ENCODE measurements at regions not wholly inside any gene's neighbourhood (a gene's known extent, or its start where the extent isn't known, plus 50 kb on each side); places are given as distances from the start of the nearest gene placed in this dataset.

- H3K27me3 Mint-ChIP-seq = no peaks in the 10 kb centered on the region
- H4K20me1 ChIP-seq (ENCODE audit: control insufficient read depth, insufficient read depth, low read length, poor library complexity, severe bottlenecking) = no peaks in the 10 kb centered on the region
- no peak overlapping the region for H3K27ac ChIP-seq (ENCODE audit: low read length in 2 of 2)
- H3K4me1 Mint-ChIP-seq = no peaks in the 10 kb centered on the region
- H2AFZ ChIP-seq (ENCODE audit: insufficient read depth, low read depth, low read length, poor library complexity, severe bottlenecking) = no peak overlapping the region
- no peak overlapping the region for H3K4me2 ChIP-seq (replicated peaks; ENCODE audit: low read depth, low read length, poor library complexity, severe bottlenecking)
- H3K9ac ChIP-seq (ENCODE audit: low read length) = no peak overlapping the region
- H3K9me3 Mint-ChIP-seq (ENCODE audit: insufficient read depth) = peaks cover 2% of the 10 kb centered on the region
- POLR2A ChIA-PET = no interaction called here
- H3K9me3 ChIP-seq (ENCODE audit: control extremely low read depth in 1 of 3, control insufficient read depth in 2 of 3, insufficient read depth in 1 of 3, low read length in 2 of 3) = no peaks in the 10 kb centered on the region
- no peak overlapping the region for H3K27ac Mint-ChIP-seq
- intact Hi-C loops (cut with micrococcal nuclease) = no loop called here
- H3K79me2 ChIP-seq (ENCODE audit: control insufficient read depth, insufficient read depth, low read length) = no peaks in the 10 kb centered on the region
- TF ChIP-seq CTCF (IDR thresholded peaks at IDR 0.05) = no peak
- no peak for TF ChIP-seq EZH2 (IDR thresholded peaks at IDR 0.05; ENCODE audit: borderline replicate concordance, insufficient read depth, low read depth, low read length, poor library complexity, severe bottlenecking)
- no peak overlapping the region for H3K4me3 ChIP-seq (ENCODE audit: control extremely low read depth in 1 of 5, extremely low read depth in 1 of 5, insufficient read depth in 1 of 5, low read depth in 2 of 5, low read length in 4 of 5)
- no peaks in the 10 kb centered on the region for H3K36me3 ChIP-seq (replicated peaks in 1 of 2; ENCODE audit: control extremely low read depth in 1 of 2, control insufficient read depth in 1 of 2, extremely low read depth in 1 of 2, insufficient read depth in 2 of 2, low read length in 1 of 2)
- no peaks in the 10 kb centered on the region for H3K27me3 ChIP-seq (replicated peaks in 1 of 4; ENCODE audit: control extremely low read depth in 1 of 4, control insufficient read depth in 3 of 4, insufficient read depth in 4 of 4, low read length in 3 of 4)
- ATAC-seq (ENCODE audit: low read depth) (no peak), DNase-seq (no peak)
- H3K4me3 Mint-ChIP-seq = no peak overlapping the region
- CTCF ChIA-PET = no interaction called here
- no peaks in the 10 kb centered on the region for H3K4me1 ChIP-seq (ENCODE audit: control insufficient read depth in 2 of 2, insufficient read depth in 2 of 2, low read length in 2 of 2)
Observed at GRCh38 chr1:214923278-214923915, 159.1 kb upstream of the KCNK2 start.

DNA sequence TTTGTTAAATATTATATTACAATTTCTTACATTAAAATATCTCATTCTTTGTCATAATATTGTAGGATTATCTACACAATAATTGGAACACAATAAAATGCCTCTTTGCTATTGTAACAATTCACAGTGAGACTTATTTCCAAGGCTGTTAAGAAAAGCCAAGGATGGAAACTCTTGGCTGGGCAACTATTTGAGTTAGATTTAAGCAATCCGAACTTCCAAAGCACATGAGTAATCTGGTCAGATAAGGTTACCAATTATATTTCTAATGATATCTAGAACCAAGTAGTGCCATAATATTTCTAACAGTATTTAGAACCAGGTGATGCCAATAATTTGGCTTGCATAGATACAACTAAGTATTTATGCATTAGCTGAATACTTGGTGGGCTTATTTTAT lies 154.7 kb upstream of the KCNK2 start:
- Histone ChIP-seq H3K9ac (ENCODE audit: low read length) (no peak overlapping the region), H3K9me3 (ENCODE audit: control extremely low read depth in 1 of 3, control insufficient read depth in 2 of 3, insufficient read depth in 1 of 3, low read length in 2 of 3) (no peaks in the 10 kb centered on the region), H3K4me3 (ENCODE audit: control extremely low read depth in 1 of 5, extremely low read depth in 1 of 5, insufficient read depth in 1 of 5, low read depth in 2 of 5, low read length in 4 of 5) (no peak overlapping the region), H4K20me1 (ENCODE audit: control insufficient read depth, insufficient read depth, low read length, poor library complexity, severe bottlenecking) (no peaks in the 10 kb centered on the region), H3K36me3 (replicated peaks in 1 of 2; ENCODE audit: control extremely low read depth in 1 of 2, control insufficient read depth in 1 of 2, extremely low read depth in 1 of 2, insufficient read depth in 2 of 2, low read length in 1 of 2) (no peaks in the 10 kb centered on the region), H3K4me1 (ENCODE audit: control insufficient read depth in 2 of 2, insufficient read depth in 2 of 2, low read length in 2 of 2) (no peaks in the 10 kb centered on the region), H2AFZ (ENCODE audit: insufficient read depth, low read depth, low read length, poor library complexity, severe bottlenecking) (no peak overlapping the region), H3K79me2 (ENCODE audit: control insufficient read depth, insufficient read depth, low read length) (no peaks in the 10 kb centered on the region), H3K27me3 (replicated peaks in 1 of 4; ENCODE audit: control extremely low read depth in 1 of 4, control insufficient read depth in 3 of 4, insufficient read depth in 4 of 4, low read length in 3 of 4) (no peaks in the 10 kb centered on the region), H3K27ac (ENCODE audit: low read length in 2 of 2) (no peak overlapping the region), H3K4me2 (replicated peaks; ENCODE audit: low read depth, low read length, poor library complexity, severe bottlenecking) (no peak overlapping the region)
- intact Hi-C loops (cut with micrococcal nuclease) = no loop called here
- Mint-ChIP-seq H3K9me3 (ENCODE audit: insufficient read depth) (peaks cover 2% of the 10 kb centered on the region), H3K4me1 (no peaks in the 10 kb centered on the region), H3K27me3 (no peaks in the 10 kb centered on the region), H3K4me3 (no peak overlapping the region), H3K27ac (no peak overlapping the region)
- ChIA-PET CTCF (no interaction called here), POLR2A (no interaction called here)
- TF ChIP-seq CTCF (IDR thresholded peaks at IDR 0.05) (no peak), EZH2 (IDR thresholded peaks at IDR 0.05; ENCODE audit: borderline replicate concordance, insufficient read depth, low read depth, low read length, poor library complexity, severe bottlenecking) (no peak)
- DNase-seq (no peak), ATAC-seq (ENCODE audit: low read depth) (no peak)
- WGBS (ENCODE audit: insufficient coverage) = no CpG with 5 or more reads among the region's 1 CpG
